IMR-90 (cell line): ENCODE measurements at regions not wholly inside any gene's neighbourhood (a gene's known extent, or its start where the extent isn't known, plus 50 kb on each side); places are given as distances from the start of the nearest gene placed in this dataset.

ENCODE experiments used
- ATAC-seq: fragments of 200-7000 bp; cut with Tn5 transposase; 2 replicates; pipeline ENCODE4 v1.9.1; 2020; ENCODE audit warnings: low read depth, mild to moderate bottlenecking, moderate library complexity
- BruUV-seq: library from RNA; stranded (reverse); fragments of 400-500 nt; replicated peaks from 2 replicates; lab custom pipeline; 2021; lab: Mats Ljungman, UMichigan
- CTCF ChIA-PET: fragments of 300-600 bp; formaldehyde crosslinking; extraction: SDS; loops from one replicate; lab custom pipeline; 2021; ENCODE audit warnings: antibody characterized with exemption; lab: Yijun Ruan, JAX
- POLR2A ChIA-PET: fragments of 300-600 bp; sonication (Branson Sonifier 250); formaldehyde crosslinking; loops from one replicate; lab custom pipeline; 2022; ENCODE audit warnings: antibody characterized with exemption; ENCODE audit not compliant: unreplicated experiment; lab: Charles Lee
- DNase-seq: peaks from one replicate; pipeline ENCODE4 v3.0.0; 2013
- H2AFZ ChIP-seq: replicated peaks from 2 replicates; pipeline ENCODE3; 2013; ENCODE audit warnings: low read length, mild to moderate bottlenecking; ENCODE audit not compliant: poor library complexity
- H2AK5ac ChIP-seq: 2 replicates; pipeline ENCODE4 v1.6.1; 2013; ENCODE audit warnings: low read depth, low read length, inconsistent platforms
- H2AK9ac ChIP-seq: replicated peaks from 2 replicates; pipeline ENCODE3; 2013; ENCODE audit warnings: mild to moderate bottlenecking, low read depth, low read length, moderate library complexity; ENCODE audit not compliant: poor library complexity
- H2BK120ac ChIP-seq: 2 replicates; pipeline ENCODE4 v1.6.1; 2013; ENCODE audit warnings: low read depth, low read length, inconsistent platforms
- H2BK15ac ChIP-seq: 3 replicates; pipeline ENCODE4 v1.6.1; 2013; ENCODE audit warnings: low read depth, low read length, inconsistent platforms
- H2BK20ac ChIP-seq: 2 replicates; pipeline ENCODE4 v1.6.1; 2013; ENCODE audit warnings: low read depth, mild to moderate bottlenecking, inconsistent platforms, low read length, moderate library complexity
- H2BK5ac ChIP-seq: 2 replicates; pipeline ENCODE4 v1.6.1; 2013; ENCODE audit warnings: mild to moderate bottlenecking, low read depth, low read length, inconsistent platforms; ENCODE audit not compliant: poor library complexity, severe bottlenecking
- H3K14ac ChIP-seq: replicated peaks from 2 replicates; pipeline ENCODE4 v1.6.1; 2013; ENCODE audit warnings: low read depth, low read length, inconsistent platforms
- H3K18ac ChIP-seq: 2 replicates; pipeline ENCODE4 v1.6.1; 2013; ENCODE audit warnings: low read depth, low read length, control low read depth
- H3K23ac ChIP-seq: 2 replicates; pipeline ENCODE4 v1.6.1; 2013; ENCODE audit warnings: low read depth, low read length, inconsistent platforms
- H3K27ac ChIP-seq: 2 replicates; pipeline ENCODE4 v1.5.1; 2013; ENCODE audit warnings: mild to moderate bottlenecking, control low read depth, low read length; ENCODE audit not compliant: insufficient read depth
- H3K27me3 ChIP-seq: 2 replicates; pipeline ENCODE4 v1.6.1; 2013; ENCODE audit warnings: low read length; ENCODE audit not compliant: control insufficient read depth, insufficient read depth
- H3K36me3 ChIP-seq: 2 replicates; pipeline ENCODE4 v1.6.1; 2013; ENCODE audit warnings: low read length, mixed read lengths; ENCODE audit not compliant: control insufficient read depth, insufficient read depth
- H3K4ac ChIP-seq: 2 replicates; pipeline ENCODE4 v1.6.1; 2013; ENCODE audit warnings: low read depth, low read length, inconsistent platforms
- H3K4me1 ChIP-seq: 2 replicates; pipeline ENCODE4 v1.6.1; 2013; ENCODE audit warnings: low read length, mixed read lengths; ENCODE audit not compliant: control insufficient read depth, insufficient read depth
- H3K4me2 ChIP-seq: 2 replicates; pipeline ENCODE4 v1.6.1; 2013; ENCODE audit warnings: low read depth, mild to moderate bottlenecking, control low read depth, low read length, moderate library complexity
- H3K4me3 ChIP-seq: 2 replicates; pipeline ENCODE4 v1.5.1; 2013; ENCODE audit warnings: low read depth, mild to moderate bottlenecking, control low read depth, low read length, moderate library complexity; ENCODE audit not compliant: insufficient read depth
- H3K56ac ChIP-seq: 2 replicates; pipeline ENCODE4 v1.6.1; 2013; ENCODE audit warnings: low read length, inconsistent platforms; ENCODE audit not compliant: insufficient read depth; ENCODE audit errors: extremely low read depth
- H3K79me1 ChIP-seq, 2 experiments: 2 replicates each; pipeline ENCODE4 v1.6.1; 2013; ENCODE audit warnings: low read length in 2 of 2, inconsistent platforms in 1 of 2, low read depth in 1 of 2
- H3K9ac ChIP-seq: 2 replicates; pipeline ENCODE4 v1.6.1; 2013; ENCODE audit warnings: low read depth, low read length, control low read depth
- H3K9me1 ChIP-seq: 2 replicates; pipeline ENCODE4 v1.6.1; 2013; ENCODE audit warnings: low read length, inconsistent platforms; ENCODE audit not compliant: insufficient read depth
- H3K9me3 ChIP-seq: 2 replicates; pipeline ENCODE4 v1.6.1; 2013; ENCODE audit warnings: low read length; ENCODE audit not compliant: control insufficient read depth, insufficient read depth
- H4K20me1 ChIP-seq: 2 replicates; pipeline ENCODE4 v1.6.1; 2013; ENCODE audit warnings: low read length, inconsistent platforms; ENCODE audit not compliant: insufficient read depth
- H4K5ac ChIP-seq: 2 replicates; pipeline ENCODE4 v1.6.1; 2013; ENCODE audit warnings: mild to moderate bottlenecking, low read depth, low read length, control low read depth
- H4K8ac ChIP-seq, 2 experiments: 2 replicates each; pipeline ENCODE4 v1.6.1; 2013; ENCODE audit warnings: low read depth in 2 of 2, low read length in 2 of 2, control low read depth in 1 of 2, inconsistent platforms in 1 of 2
- H4K91ac ChIP-seq: 2 replicates; pipeline ENCODE4 v1.6.1; 2013; ENCODE audit warnings: low read depth, low read length, inconsistent platforms; ENCODE audit not compliant: insufficient read depth
- MAFK ChIP-seq: IDR thresholded peaks from 2 replicates; pipeline ENCODE4 v1.6.1; 2012; ENCODE audit warnings: low read depth, low read length, improper control_type of control experiment
- RFX5 ChIP-seq: IDR thresholded peaks from 2 replicates; pipeline ENCODE4 v1.8.0; 2012; ENCODE audit warnings: low read depth, mild to moderate bottlenecking, low read length, moderate library complexity
- WGBS, 2 experiments: methylation state at CpG; one replicate each; pipeline versions ENCODE4 v1.1.5 to v1.1.7; 2013; ENCODE audit warnings: missing lambda C conversion rate in 2 of 2; ENCODE audit not compliant: insufficient read length in 1 of 2; ENCODE audit errors: extremely low coverage in 2 of 2; 5-methylcytosine and 5-hydroxymethylcytosine counted together
- dilution Hi-C: fragments of 300-500 bp; cut with HindIII; formaldehyde crosslinking; loops from one replicate; pipeline ENCODE4 v1.14.3; 2018; ENCODE audit warnings: low sequenced_read_pairs; ENCODE audit not compliant: unreplicated experiment
- in situ Hi-C: fragments of 300-500 bp; cut with MboI; formaldehyde crosslinking; loops from 3 replicates; pipeline ENCODE4 v1.14.3; 2019; ENCODE audit warnings: low sequenced_read_pairs, inconsistent platforms, mixed read lengths
- intact Hi-C: fragments of 100-400 bp; cut with micrococcal nuclease; formaldehyde crosslinking; loops from 2 replicates; pipeline ENCODE4 v1.10.0; 2022

DNA sequence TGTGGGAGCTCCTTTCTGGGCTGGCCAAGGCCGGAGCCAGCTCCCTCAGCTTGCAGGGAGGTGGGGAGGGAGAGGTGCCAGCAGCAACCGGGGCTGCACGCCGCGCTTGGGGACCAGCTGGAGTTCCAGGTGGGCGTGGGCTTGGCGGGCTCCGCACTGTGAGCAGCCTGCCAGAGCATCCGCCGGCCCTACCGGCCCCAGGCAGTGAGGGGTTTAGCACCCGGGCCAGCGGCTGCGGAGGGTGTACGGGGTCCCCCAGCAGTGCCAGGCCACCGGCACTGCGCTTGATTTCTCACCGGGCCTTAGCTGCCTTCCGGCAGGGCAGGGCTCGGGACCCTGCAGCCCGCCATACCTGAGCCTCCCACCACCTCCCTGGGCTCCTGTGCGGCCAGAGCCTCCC is 651.0 kb upstream of the ARPP21 start:
- H4K20me1 ChIP-seq, result no peaks in the 10 kb centered on the region
- POLR2A ChIA-PET, result no interaction called here

More for the DNA sequence above, 651.0 kb upstream of the ARPP21 start:
- CTCF ChIA-PET, result no interaction called here
- no peak overlapping the region for H2AK5ac ChIP-seq
- no peak overlapping the region for H4K91ac ChIP-seq
- peaks cover 4% of the 10 kb centered on the region; the same call in 1 of the 2 replicates for H3K9me3 ChIP-seq
- no peak overlapping the region for H3K18ac ChIP-seq
- H3K4me2 ChIP-seq, result no peak overlapping the region
- H3K27me3 ChIP-seq, result no peaks in the 10 kb centered on the region
- H3K14ac ChIP-seq, result no peak overlapping the region
- no peaks in the 10 kb centered on the region for H3K79me1 ChIP-seq
- H2BK120ac ChIP-seq, result no peak overlapping the region
- no peak overlapping the region for H2AK9ac ChIP-seq
- no peak overlapping the region for H2AFZ ChIP-seq
- no peak overlapping the region for H2BK5ac ChIP-seq
- no peak overlapping the region for H3K27ac ChIP-seq
- H3K9ac ChIP-seq, result no peak overlapping the region
- DNase-seq (no peak), ATAC-seq (no peak)
- H3K4me1 ChIP-seq, result no peaks in the 10 kb centered on the region
- no peak overlapping the region for H4K5ac ChIP-seq
- TF ChIP-seq MAFK (no peak), RFX5 (no peak)
- H3K23ac ChIP-seq, result no peak overlapping the region
- no peak overlapping the region for H3K56ac ChIP-seq
- H4K8ac ChIP-seq, result no peak overlapping the region
- dilution Hi-C loops (no loop called here), intact Hi-C loops (no loop called here), in situ Hi-C loops (no loop called here)
- no peak overlapping the region for H2BK20ac ChIP-seq
- BruUV-seq, result no TSS peak
- H3K4ac ChIP-seq, result no peak overlapping the region
- no peaks in the 10 kb centered on the region for H3K36me3 ChIP-seq
- 89% methylated on average over 11 of the region's 22 CpGs; no CpG with 5 or more reads in 1 of the 2 experiments for WGBS, 2 experiments
- H2BK15ac ChIP-seq, result no peak overlapping the region
- H3K9me1 ChIP-seq, result no peaks in the 10 kb centered on the region
- no peak overlapping the region for H3K4me3 ChIP-seq
